HepG2 (cell line): ENCODE measurements at regions not wholly inside any gene's neighbourhood (a gene's known extent, or its start where the extent isn't known, plus 50 kb on each side); places are given as distances from the start of the nearest gene placed in this dataset.
"Not testable (repeated sequence)": the region's sequence is repeated elsewhere in the genome, so short reads cannot be mapped to it uniquely, and the experiment has no call there.

Experiments used
- ATAC-seq: fragments of 200-7000 bp; cut with Tn5 transposase; 3 replicates; pipeline ENCODE4 v1.9.1; 2020; ENCODE audit warnings: mild to moderate bottlenecking, moderate library complexity
- BruUV-seq: library from RNA; stranded (reverse); fragments of 400-500 nt; replicated peaks from 2 replicates; lab custom pipeline; 2021; lab: Mats Ljungman, UMichigan
- CTCF ChIA-PET: fragments of 300-600 bp; formaldehyde crosslinking; extraction: SDS; loops from one replicate; lab custom pipeline; 2021; ENCODE audit warnings: low total read pairs, inconsistent platforms, low intra/inter-chr PET ratio; lab: Yijun Ruan, JAX
- POLR2A ChIA-PET: fragments of 350-600 bp; sonication (Branson Sonifier 250); formaldehyde crosslinking; loops from one replicate; lab custom pipeline; 2020; ENCODE audit warnings: antibody characterized with exemption, inconsistent platforms; lab: Yijun Ruan, JAX
- DNase-seq: peaks from one replicate; pipeline ENCODE4 v3.0.0-alpha.2; 2015; ENCODE audit warnings: low spot score
- FAIRE-seq: peaks from 3 replicates; lab custom pipeline; 2011; peaks lifted over from hg19 to GRCh38; lab: Jason Lieb, UNC
- H2AFZ ChIP-seq: one replicate; pipeline ENCODE4 v1.6.1; 2011; ENCODE audit warnings: low read length, inconsistent platforms
- H3K27ac ChIP-seq: fragments of 300-600 bp; 3 replicates; pipeline ENCODE4 v1.8.0; 2011; ENCODE audit warnings: mixed run types, mild to moderate bottlenecking, mixed read lengths, low read length, inconsistent platforms; ENCODE audit not compliant: insufficient read depth; ENCODE audit errors: extremely low read length
- H3K27me3 ChIP-seq, 2 experiments: fragments of 200-600 bp in 1 of 2; 2 replicates in 1 of 2; 3 replicates in 1 of 2; pipeline versions ENCODE4 v1.6.0 to v1.8.0; 2011; ENCODE audit warnings: low read length in 2 of 2, mild to moderate bottlenecking in 2 of 2, moderate library complexity in 2 of 2, inconsistent platforms in 1 of 2; ENCODE audit not compliant: insufficient read depth in 2 of 2, control insufficient read depth in 1 of 2
- H3K36me3 ChIP-seq, 2 experiments: fragments of 200-600 bp in 1 of 2; replicated peaks in 1 of 2; 2 replicates in 1 of 2; 3 replicates in 1 of 2; pipeline versions ENCODE4 v1.5.1 to v1.8.0; 2011; ENCODE audit warnings: low read length in 2 of 2, inconsistent platforms in 1 of 2; ENCODE audit not compliant: insufficient read depth in 2 of 2, control insufficient read depth in 1 of 2
- H3K4me1 ChIP-seq: 2 replicates; pipeline ENCODE4 v1.5.1; 2012; ENCODE audit warnings: low read length, inconsistent platforms; ENCODE audit not compliant: insufficient read depth
- H3K4me2 ChIP-seq: 2 replicates; pipeline ENCODE4 v1.6.0; 2011; ENCODE audit warnings: low read depth, low read length, inconsistent platforms
- H3K4me3 ChIP-seq, 3 experiments: fragments of 200-600 bp in 1 of 3; sonication (generic), shearing (Covaris generic) in 1 of 3; replicated peaks in 1 of 3; 2 replicates each; pipeline ENCODE4 v1.5.1; 2011 to 2016; ENCODE audit warnings: low read length in 3 of 3, inconsistent platforms in 2 of 3, low read depth in 2 of 3, mild to moderate bottlenecking in 2 of 3, control low read depth in 1 of 3, mixed read lengths in 1 of 3; ENCODE audit not compliant: insufficient read depth in 1 of 3
- H3K79me2 ChIP-seq: one replicate; pipeline ENCODE4 v1.6.1; 2011; ENCODE audit warnings: low read length, inconsistent platforms; ENCODE audit not compliant: insufficient read depth
- H3K9ac ChIP-seq: 2 replicates; pipeline ENCODE4 v1.6.0; 2011; ENCODE audit warnings: mild to moderate bottlenecking, low read depth, low read length, inconsistent platforms; ENCODE audit not compliant: insufficient read depth
- H3K9me3 ChIP-seq: 2 replicates; pipeline ENCODE4 v1.5.1; 2012; ENCODE audit warnings: mild to moderate bottlenecking, low read length
- H4K20me1 ChIP-seq: 2 replicates; pipeline ENCODE4 v1.6.0; 2011; ENCODE audit warnings: inconsistent platforms, mild to moderate bottlenecking, low read length, moderate library complexity; ENCODE audit not compliant: insufficient read depth
- BORCS8-MEF2B ChIP-seq: sonication (generic); formaldehyde crosslinking; IDR thresholded peaks from 2 replicates; pipeline ENCODE4 v1.8.0; 2022; ENCODE audit warnings: mild to moderate bottlenecking, missing genetic modification reagents
- E2F2 ChIP-seq: sonication (generic); formaldehyde crosslinking; IDR thresholded peaks from 2 replicates; pipeline ENCODE4 v1.4.0; 2020; ENCODE audit warnings: missing genetic modification reagents, borderline replicate concordance
- GABPA ChIP-seq, 2 experiments: IDR thresholded peaks; 2 replicates each; pipeline ENCODE4 v1.6.1; 2011 to 2016; ENCODE audit warnings: low read depth in 2 of 2, low read length in 1 of 2, missing biosample characterization in 1 of 2, missing genetic modification characterization in 1 of 2
- GABPB1 ChIP-seq: IDR thresholded peaks from 2 replicates; pipeline ENCODE4 v1.6.1; 2016; ENCODE audit warnings: mild to moderate bottlenecking, missing genetic modification reagents, moderate library complexity, missing compliant biosample characterization
- MAFK ChIP-seq, 2 experiments: IDR thresholded peaks in 1 of 2; conservative IDR thresholded peaks in 1 of 2; 2 replicates each; pipeline ENCODE4 v1.6.1; 2011; ENCODE audit warnings: improper control_type of control experiment in 2 of 2, low read length in 2 of 2
- MXD1 ChIP-seq: sonication (generic); formaldehyde crosslinking; IDR thresholded peaks from 2 replicates; pipeline ENCODE4 v1.4.0; 2020; ENCODE audit warnings: mild to moderate bottlenecking, missing genetic modification reagents
- REXO4 ChIP-seq: sonication (generic); formaldehyde crosslinking; IDR thresholded peaks from 2 replicates; pipeline ENCODE4 v1.8.0; 2022; ENCODE audit warnings: missing genetic modification reagents, mild to moderate bottlenecking, borderline replicate concordance
- RFX5 ChIP-seq: IDR thresholded peaks from 2 replicates; pipeline ENCODE4 v1.6.1; 2011; ENCODE audit warnings: low read depth, low read length, improper control_type of control experiment
- SIX1 ChIP-seq: sonication (generic); formaldehyde crosslinking; IDR thresholded peaks from 2 replicates; pipeline ENCODE4 v1.4.0; 2020; ENCODE audit warnings: missing genetic modification reagents, borderline replicate concordance
- SP4 ChIP-seq: sonication (generic); formaldehyde crosslinking; IDR thresholded peaks from 2 replicates; pipeline ENCODE4 v1.8.1; 2023; ENCODE audit warnings: mild to moderate bottlenecking, missing genetic modification reagents
- TBX2 ChIP-seq: sonication (generic); formaldehyde crosslinking; IDR thresholded peaks from 2 replicates; pipeline ENCODE4 v1.5.0; 2020; ENCODE audit warnings: missing genetic modification reagents, mild to moderate bottlenecking, borderline replicate concordance
- TMF1 ChIP-seq: sonication (generic); formaldehyde crosslinking; IDR thresholded peaks from 2 replicates; pipeline ENCODE4 v1.8.1; 2022; ENCODE audit warnings: low read depth, missing genetic modification reagents
- ZBTB43 ChIP-seq: sonication (generic); formaldehyde crosslinking; conservative IDR thresholded peaks from 2 replicates; pipeline ENCODE4 v1.4.0; 2020; ENCODE audit warnings: missing genetic modification reagents
- ZFAT ChIP-seq: sonication (generic); formaldehyde crosslinking; conservative IDR thresholded peaks from 2 replicates; pipeline ENCODE4 v1.8.1; 2023; ENCODE audit warnings: missing genetic modification reagents, inconsistent platforms
- ZNF180 ChIP-seq: sonication (generic); formaldehyde crosslinking; IDR thresholded peaks from 2 replicates; pipeline ENCODE4 v1.4.0; 2020; ENCODE audit warnings: low read depth, missing genetic modification reagents, borderline replicate concordance
- ZNF292 ChIP-seq: sonication (generic); formaldehyde crosslinking; IDR thresholded peaks from 2 replicates; pipeline ENCODE4 v1.8.1; 2022; ENCODE audit warnings: mild to moderate bottlenecking, low read depth, missing genetic modification reagents, borderline replicate concordance
- ZNF841 ChIP-seq: sonication (generic); formaldehyde crosslinking; IDR thresholded peaks from 2 replicates; pipeline ENCODE4 v1.8.1; 2023; ENCODE audit warnings: missing genetic modification reagents, borderline replicate concordance
- WGBS: methylation state at CpG from one replicate; pipeline ENCODE4 v1.1.6; 2017; ENCODE audit warnings: low lambda C conversion rate; 5-methylcytosine and 5-hydroxymethylcytosine counted together
- in situ Hi-C: cut with HindIII; loops from 2 replicates; pipeline ENCODE4 v1.10.0; 2017; ENCODE audit warnings: low pct_unique_long_range_greater_than_20kb; ENCODE audit not compliant: extremely low pct_ligation_motif_present
- intact Hi-C: fragments of 100-400 bp; cut with micrococcal nuclease; formaldehyde crosslinking; loops from one replicate; pipeline ENCODE4 v1.10.0; 2022; ENCODE audit not compliant: unreplicated experiment

GRCh38 chr18:67451101-67451500 lies 65.4 kb downstream of the DSEL start:
- intact Hi-C loops, H3K9me3 ChIP-seq, FAIRE-seq, H3K36me3 ChIP-seq, POLR2A ChIA-PET, ATAC-seq, H3K4me1 ChIP-seq, H3K4me3 ChIP-seq, H3K27ac ChIP-seq, H4K20me1 ChIP-seq, H3K4me2 ChIP-seq, CTCF ChIA-PET, H3K79me2 ChIP-seq, in situ Hi-C loops, H3K27me3 ChIP-seq, DNase-seq, H3K9ac ChIP-seq, H2AFZ ChIP-seq, BruUV-seq: not testable (repeated sequence)
- WGBS: 19% methylated on average over 3 of the region's 10 CpGs

GRCh38 chr18:67433971-67434370 lies 82.5 kb downstream of the DSEL start:
- 6% methylated on average over 5 of the region's 5 CpGs for WGBS
- Histone ChIP-seq H4K20me1 (no peaks in the 10 kb centered on the region), H3K4me3 (no peak overlapping the region), H3K4me2 (no peak overlapping the region), H3K27ac (no peak overlapping the region), H2AFZ (no peak overlapping the region), H3K4me1 (peaks cover 6% of the 10 kb centered on the region; the same call in 1 of the 2 replicates), H3K9me3 (no peaks in the 10 kb centered on the region), H3K9ac (no peak overlapping the region), H3K79me2 (no peaks in the 10 kb centered on the region), H3K36me3 (no peaks in the 10 kb centered on the region), H3K27me3 (no peaks in the 10 kb centered on the region)
- in situ Hi-C loops (no loop called here), intact Hi-C loops (no loop called here)
- no TSS peak for BruUV-seq
- ChIA-PET CTCF (no interaction called here), POLR2A (no interaction called here)
- DNase-seq (peak; percentile 12), ATAC-seq (no peak), FAIRE-seq (no peak)
- TF ChIP-seq ZNF292 (no peak), BORCS8-MEF2B (no peak), TBX2 (no peak), E2F2 (no peak), SIX1 (no peak), SP4 (CRISPR knock-in tag) (no peak), RFX5 (no peak), GABPA (IDR thresholded peaks at IDR 0.05; ENCODE audit: low read depth, low read length) (no peak), GABPA (CRISPR knock-in tag; IDR thresholded peaks at IDR 0.05; ENCODE audit: low read depth) (peak; percentile 69), ZNF180 (CRISPR knock-in tag) (no peak), MAFK (conservative IDR thresholded peaks at IDR 0.05 in 1 of 2, IDR thresholded peaks at IDR 0.05 in 1 of 2; ENCODE audit: low read length in 2 of 2) (no peak), ZFAT (CRISPR knock-in tag) (no peak), MXD1 (no peak), REXO4 (CRISPR knock-in tag) (no peak), GABPB1 (CRISPR knock-in tag) (peak; percentile 28; the same call in 1 of the 2 replicates), TMF1 (CRISPR knock-in tag) (no peak), ZBTB43 (CRISPR knock-in tag) (no peak), ZNF841 (no peak)
